ENCODE measurements at regions not wholly inside any gene's neighbourhood (a gene's known extent, or its start where the extent isn't known, plus 50 kb on each side); places are given as distances from the start of the nearest gene placed in this dataset.

DNA sequence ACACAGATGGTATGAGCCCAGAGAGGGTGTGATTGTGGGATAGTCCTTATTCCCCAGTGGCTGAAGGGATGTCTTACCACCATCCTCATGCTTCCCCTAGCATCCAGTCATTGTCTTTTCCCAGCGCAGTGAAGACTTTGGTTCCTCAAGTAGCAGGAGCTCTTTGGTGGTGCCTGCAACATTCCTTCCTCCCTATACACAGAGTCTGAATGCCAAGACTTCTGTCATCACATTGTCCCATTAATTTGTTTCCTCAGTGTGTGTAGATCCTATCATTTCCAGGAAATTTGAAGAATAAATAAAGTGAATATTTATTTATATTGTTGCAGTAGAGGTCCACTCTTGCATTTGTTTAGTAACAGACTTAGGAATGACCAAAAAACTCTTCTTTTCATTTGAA is 147.2 kb downstream of the DACT1 start:
- no peak for DNase-seq

DNA sequence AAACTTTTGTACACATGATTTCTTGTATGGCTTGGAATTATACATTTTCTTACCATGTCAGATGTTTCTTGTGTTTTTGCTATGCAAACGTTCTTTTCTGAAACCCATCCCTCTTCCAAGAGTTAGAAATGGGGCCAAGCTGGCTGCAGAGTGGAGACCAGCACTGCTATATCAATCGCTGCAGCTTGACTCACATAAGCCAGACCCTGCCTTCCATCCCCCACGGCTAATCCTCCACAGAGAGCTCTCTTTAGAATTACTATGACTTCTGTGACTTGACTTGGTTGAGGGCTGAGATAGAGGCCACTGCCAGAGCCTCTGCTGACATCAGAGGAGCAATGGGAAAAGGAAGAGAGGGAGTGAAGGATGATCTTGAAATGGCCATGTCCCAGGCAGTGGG is 147.9 kb downstream of the DACT1 start:
- DNase-seq = no peak

DNA sequence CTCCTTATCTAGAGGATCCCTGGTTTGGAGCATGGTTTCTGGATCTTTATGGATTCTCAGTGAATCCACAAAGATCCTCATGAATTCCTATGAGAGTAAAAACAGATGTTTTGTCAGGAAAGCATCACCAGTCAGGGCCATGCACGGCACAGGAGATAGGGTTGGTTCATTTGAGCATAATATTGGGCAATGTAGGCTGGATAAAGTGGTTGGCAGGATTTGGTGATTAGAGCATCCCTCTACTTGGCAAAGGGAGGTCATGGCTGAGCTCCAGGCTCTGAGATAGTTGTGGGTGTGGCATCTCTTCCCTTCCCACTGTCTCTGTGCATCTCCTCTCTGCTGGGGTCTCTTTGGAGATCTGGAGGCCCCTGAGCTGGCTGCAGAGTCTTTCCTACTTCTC is 149.8 kb downstream of the DACT1 start:
- DNase-seq = no peak

DNA sequence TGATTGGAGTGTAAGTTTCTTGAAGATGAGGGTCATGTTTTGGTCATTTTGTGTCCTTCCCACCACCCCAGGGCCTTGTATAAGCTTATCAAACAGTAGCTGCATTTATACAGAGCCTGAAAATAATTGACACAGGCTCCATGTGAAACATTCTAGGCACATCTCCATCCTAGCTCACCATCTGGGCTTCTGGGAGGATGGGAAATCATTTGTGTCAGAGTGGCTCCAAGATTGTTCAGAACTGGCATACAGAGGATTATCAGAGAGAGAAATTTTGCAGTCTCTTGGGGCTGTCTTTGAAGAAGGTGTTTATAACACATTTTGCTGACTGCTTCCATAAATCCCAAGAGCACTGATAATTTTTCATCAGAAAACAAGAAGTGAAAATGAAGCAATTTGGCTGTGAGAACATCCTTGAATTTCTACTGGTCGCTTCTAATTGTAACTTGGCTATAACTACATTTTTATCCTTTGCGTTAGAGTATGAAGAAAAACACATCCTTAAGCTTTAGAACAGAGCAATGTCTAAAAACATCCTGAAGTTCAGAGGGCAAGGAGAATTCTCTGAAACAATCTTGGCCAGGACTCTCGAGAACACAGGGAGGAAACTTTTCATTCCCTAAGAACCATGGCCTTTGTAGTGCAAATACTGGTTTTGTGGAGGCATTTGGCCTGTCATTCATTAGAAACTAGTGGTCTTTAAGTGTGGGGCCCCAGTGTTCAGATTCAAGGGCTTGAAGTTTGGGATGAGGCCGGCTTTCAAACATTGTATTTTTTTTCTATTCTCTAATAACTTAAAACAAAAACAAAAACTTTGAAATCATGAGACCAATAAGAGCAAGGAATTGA is 151.1 kb downstream of the DACT1 start:
- no peak for DNase-seq

DNA sequence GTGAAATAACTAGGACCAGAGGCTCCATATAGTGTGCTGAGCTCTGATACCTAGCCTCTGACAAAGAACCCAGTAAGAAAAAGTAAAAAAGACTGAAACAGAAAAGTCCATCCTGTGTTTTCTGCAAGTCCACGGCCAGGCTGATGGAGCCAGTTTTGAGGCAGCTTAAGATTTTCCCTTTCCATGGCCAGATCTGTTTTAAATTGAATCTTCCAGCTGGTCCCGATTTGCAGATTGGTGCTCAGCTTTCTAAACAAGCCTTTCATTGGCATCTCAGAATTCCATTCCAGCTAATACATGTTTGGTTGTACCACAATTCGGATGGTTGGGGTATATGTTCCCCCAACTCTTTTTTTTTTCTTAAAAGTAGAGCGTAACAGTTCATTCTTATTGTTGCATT is 152.0 kb downstream of the DACT1 start:
- DNase-seq = no peak

DNA sequence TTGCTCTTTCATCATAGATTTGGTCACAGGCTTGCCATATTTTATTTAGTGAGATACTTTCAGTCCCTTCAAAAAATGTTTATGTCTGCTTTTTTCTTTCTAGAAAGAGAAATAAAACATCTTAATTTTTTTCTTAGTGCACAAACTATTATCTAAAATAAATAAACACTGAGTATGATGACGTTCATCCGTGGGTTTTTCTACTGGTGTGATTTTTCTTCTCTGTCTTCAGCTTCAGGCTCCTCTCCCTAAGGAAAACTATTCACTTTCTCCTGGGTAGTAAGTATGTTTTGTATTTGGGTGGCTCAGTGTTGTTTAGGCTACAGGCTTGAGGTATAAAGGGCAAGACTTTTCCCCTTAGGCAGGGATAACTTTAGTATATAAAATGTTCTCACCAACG is 154.7 kb downstream of the DACT1 start:
- no peak for DNase-seq

DNA sequence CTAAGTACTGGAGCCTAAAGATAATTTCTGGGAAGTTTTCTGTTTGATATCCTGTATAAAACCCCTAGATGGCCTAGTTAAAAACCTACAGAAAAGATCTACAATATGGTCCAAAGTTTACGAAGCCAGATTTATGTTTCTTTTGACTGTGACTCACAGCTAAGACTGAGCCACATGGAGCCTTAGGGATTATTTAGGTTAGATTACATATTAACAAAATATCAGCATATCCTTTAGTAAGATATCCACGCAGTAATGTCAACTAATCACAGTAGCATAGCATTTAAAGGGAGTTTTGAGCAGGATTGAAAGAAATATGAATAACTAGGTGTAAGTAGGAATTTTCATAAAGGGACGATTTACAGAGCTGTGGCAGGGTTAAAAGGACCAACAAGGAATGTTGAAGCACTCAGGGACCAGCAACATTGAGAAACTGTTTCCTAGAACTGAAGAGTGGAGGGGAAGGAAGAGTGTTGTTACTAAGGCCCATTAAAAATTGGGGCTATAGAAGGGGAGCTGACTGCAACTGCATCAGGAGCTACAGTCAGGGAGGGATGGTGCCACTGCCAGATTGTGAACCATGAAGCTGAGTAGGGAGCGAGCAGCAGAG is 155.5 kb downstream of the DACT1 start:
- no peak for DNase-seq

DNA sequence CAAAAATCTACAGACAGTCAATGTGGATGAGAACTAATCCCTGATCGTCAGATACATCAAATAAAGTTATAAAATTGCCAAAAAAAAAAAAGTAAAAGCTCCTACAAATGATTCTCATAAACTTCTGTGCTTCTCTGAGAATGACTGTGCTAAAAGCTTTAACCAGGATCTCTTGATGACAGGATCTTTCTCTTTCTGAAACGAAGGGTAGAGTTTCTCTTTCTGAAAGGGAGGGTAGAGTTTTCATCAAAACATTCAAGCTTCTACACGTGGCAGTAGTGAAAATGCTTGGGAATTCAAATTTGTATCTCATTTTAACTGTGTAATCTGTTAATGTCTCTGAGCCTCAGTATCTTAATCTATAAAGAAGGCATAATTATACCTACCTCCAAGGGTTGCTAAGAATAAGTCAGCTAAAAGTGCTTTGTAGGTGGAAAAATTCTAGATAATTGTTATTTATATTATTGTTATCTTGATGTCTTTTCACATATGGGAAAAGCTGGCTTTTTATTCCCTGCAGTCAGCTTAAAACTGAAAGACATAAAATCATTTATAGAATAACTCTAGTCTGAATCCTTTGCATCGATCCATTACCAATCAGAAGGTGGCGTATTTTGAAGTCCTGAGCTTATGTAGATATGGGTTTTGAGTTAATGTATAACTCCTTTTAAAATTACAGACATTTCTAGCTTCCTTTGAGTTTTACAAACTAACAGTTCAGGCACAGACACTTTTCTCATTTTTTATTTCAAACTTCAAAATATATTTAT is 157.4 kb downstream of the DACT1 start:
- no peak for DNase-seq

DNA sequence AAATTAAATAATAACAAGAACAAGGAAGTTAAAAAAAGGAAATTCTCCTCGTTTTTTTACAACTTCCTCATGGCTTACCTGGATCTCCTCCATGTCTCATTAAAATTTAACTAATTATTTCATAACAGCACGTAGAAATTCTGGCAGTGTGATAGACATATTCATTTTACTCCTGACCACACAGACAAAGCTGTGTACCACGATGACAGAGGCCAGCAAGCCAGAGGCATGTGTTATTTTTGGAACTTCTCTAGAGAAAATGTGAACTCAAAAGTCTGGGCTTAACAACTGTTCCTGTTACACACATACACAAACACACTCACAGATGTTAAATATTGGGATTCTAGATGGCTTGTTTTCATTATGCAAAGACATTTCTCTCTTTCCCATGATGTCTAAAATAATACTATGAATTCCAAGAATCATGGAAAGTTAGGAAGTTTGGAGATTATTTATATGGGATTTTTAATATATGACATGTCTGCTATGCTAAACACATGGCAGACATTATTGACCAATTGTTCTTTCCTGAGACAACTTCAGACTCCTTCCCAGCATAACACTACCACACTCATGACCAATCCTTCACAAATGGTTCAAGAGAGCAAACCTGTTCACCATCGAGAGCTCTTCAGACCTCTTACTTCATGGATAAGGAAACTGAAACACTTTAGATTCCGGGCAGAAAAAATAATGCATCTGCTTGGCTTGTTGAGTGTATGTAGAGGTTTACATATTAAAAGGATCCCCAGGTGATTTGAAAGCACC is 158.7 kb downstream of the DACT1 start:
- no peak for DNase-seq

DNA sequence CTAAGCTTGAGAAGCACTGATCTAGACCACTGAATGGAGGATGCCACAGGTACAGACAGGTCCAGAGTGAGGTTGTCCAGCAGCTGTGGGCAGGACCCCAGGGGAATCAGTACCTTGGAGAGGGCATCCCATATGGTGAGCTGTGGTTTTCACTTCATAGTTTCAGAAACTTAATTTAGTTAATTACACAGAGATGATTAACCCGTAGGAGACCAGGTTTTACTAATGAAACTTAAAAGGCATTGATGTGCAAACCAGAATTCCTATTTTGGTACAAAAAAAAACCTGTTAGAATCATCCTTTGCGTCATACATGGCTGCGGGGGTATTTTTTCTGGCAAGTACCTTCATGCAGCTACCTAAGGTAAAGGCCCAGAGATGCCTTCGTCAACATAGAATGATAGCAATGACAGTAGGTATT is 159.3 kb downstream of the DACT1 start:
- DNase-seq = no peak

DNA sequence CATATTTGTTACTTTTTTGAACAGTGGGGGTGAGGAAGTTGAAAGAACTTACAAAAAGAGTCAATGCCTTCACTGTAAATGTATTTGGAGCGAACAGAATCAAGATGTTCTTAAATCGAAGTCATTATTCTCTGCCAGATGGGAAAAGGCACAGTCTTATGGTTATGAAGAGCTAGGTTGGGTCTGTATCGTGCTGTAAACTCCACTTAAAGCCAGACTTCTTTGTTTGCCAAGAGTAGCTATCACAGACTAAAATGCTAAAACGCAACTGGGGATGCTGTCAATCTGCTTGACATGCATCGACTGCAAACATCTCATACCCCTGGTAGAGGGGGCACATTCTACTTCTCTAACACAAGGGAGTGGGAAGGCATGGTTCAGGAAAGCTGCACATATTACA is 160.4 kb downstream of the DACT1 start:
- DNase-seq = no peak

DNA sequence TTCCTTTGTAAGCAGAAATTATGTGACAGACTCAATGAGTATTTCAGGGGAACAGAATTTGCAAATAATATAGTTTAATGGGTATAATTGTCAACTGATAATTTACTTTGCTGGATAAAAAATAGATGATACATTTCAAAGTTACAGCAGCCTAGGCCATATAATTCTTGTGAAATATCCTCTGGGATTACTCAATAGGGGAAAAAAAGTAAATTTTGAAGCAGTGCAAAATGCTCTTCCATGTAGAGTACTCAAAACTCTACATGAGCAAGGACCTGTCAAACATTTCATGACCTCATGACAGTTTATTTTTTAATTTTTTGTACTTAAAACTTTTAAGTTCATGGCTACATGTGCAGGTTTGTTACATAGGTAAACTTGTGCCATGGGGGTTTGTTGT is 163.3 kb downstream of the DACT1 start:
- DNase-seq = no peak

DNA sequence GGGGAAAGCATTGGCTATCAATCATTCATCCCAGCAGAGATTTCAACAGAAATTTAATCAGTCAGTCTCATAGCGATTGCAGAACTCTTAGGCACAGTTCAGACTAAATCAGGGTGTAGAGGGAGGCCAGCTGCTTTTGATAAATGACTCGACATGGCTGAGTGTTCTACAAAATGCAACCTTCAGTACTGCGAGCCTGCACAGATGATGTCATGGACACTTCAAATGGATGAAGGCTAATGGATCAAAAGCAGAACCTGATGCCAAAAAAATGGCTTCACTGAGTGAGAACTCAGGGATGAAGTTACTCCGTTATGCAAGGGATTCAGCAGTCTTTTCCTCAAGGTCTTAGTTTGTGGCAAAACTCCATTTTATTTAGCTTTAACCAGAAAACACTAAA is 167.3 kb downstream of the DACT1 start:
- DNase-seq = peak; percentile 72

DNA sequence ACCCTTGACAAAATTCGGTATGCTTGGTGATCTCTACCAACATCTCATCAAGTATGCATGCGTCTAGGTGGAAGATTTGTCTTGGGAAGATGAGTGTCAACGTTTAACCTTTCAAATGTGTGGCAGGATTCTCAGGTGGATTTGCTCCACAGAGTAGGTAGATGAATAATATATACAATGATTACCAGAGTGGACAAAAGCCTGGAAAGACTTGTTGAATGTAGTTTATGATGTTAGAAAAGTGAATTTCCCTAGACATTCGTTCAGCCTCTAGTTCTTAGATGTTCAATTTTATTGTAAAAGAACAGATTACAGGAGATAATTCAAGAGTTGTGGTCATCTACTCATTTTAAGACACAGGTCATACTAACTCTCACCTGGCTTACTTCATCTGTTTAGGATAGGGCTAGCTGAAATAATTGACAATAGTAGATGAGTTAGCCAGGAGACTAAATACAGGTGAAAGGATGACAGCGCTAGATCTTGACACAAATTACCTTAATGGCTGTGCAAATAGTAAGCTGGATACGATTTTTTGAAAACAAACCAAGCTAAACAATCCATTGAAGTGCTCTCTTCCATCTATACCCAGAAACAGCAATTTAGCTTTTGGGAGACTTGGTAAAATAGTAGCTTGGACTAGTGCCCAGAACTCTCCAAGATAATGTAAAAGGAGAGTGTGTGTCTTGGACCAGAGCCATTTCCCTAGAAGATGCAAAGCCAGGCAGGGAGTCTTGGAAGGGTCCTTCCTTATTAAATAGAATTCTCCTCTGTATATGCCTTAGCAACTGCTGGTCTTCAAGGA is 168.0 kb downstream of the DACT1 start:
- DNase-seq = peak; percentile 95

DNA sequence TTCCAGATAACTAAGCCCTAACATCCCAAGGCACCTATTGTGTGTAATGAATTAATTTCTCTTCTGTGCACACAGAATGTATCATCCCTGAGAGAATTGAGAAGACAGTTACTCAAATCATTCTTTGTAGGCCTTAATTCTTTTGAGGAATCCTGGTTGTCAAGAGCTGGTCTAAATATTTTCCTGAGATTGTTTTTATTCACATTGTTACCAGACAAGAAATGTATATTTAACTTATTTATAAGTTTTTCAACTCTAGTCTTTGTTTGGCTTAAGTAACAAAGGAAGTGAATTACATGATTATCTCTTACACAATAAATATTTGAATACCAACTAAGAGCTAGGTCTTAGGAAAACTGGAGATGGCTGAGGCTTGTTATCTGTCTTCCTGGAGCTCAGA is 169.4 kb downstream of the DACT1 start:
- DNase-seq = no peak

DNA sequence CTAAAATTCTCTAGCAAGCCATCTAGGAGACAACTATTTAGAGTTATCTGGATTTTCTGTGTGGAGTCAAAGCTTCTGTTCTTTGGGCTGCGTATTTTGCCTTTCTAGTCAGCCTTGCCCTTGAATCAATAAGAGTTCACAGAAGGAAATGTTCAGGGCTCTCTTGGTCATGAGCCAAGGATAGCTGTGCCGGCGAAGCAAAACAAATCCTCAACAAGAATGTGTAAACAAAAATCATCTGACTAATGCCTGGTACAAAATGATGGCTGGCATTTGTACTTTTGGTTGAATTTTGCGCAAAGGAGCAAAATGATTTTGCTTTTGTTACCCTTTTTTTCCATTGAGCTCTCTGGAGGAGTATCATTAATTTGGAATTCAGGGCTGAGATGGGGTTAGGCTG is 171.1 kb downstream of the DACT1 start:
- peak; percentile 73 for DNase-seq

DNA sequence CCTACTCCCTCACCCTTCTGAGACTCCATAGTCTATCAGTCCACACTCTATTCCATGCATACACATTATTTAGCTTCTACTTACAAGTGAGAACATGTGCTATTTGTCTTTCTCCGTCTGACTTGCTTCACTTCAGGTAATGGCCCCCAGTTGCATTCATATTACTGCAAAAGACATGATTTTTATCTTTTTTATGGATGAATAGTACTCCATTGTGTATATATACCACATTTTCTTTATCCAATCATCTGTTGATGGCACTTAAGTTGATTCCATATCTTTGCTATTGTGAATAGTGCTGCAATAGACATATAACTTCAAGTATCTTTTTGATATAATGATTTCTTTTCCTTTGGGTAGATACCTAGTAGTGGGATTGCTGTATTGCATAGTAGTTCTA is 171.8 kb downstream of the DACT1 start:
- DNase-seq = no peak

DNA sequence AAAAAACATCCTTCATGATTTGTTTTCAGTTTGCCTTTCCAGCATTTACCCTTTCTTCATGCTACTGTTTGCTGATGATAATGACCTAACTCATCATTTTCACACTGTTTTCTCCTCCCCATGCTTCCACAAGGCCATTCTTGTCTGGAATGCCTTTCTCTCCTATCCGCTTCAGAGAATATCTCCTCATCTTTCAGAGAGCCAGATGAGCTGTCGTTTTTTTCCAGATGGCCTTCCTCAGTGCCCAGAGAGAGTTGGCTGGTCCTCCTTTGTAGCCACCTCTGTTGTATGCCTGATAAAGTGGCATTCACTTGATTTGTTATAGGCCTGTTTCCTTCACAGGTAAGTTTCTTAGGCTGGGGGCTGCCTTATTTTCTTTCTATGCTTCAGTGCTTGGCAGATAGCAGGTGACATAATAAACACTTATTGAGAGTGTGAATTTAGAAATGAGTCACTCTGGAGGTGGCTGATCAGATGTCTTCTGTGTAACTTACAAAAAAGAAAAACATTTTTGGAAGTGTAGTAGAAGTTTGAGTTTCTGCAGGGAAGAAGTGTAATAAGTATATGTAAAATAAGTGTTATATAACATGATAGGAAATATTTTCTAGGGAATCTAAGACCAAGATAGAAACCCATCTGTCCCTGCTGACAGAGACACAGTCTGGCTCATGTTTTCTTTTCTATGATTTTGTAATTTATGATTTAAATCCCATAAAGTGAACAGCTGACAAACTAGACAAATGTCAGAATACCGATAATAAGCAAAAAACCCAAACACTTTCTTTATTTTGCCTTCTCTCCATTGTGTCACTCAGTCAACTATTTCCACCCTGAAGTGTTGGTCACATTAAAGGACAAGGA is 174.5 kb downstream of the DACT1 start:
- DNase-seq = no peak

DNA sequence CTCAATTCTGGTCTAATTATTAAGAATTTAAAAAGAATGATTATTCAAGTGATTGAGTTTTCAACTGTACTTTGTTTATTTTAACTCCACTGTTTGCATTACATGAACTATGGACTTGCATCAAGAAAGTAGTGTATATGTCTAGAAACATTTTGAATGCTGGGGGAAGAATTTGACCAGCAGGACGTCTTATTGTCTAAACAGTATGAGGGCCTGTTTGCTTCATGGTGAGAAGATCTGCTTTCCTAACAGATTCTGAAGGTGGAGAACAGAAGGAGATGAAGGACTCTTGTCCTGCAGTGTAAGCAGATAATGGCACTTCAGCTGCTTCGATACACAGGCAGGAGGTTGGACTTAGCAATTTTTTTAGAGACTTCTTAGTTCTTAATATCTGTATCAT is 176.0 kb downstream of the DACT1 start:
- no peak for DNase-seq

DNA sequence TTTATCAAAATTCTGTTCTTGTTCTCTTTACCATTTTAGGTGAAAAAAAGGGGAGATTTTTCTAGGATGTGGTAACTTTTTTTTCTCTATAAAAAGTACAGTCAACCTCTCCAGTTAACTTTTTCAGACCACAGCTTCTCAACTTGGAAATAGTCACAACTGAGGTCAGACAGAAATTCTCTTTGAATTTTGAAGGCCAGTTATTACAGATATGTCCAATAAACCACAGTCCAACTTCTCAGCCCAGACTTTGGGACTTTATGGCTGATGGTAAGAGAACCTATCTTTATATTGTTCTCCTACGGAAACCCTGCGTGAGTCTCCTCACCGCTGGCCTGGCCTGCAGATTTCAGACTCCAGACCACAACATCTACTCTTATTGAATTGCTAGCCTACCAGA is 176.7 kb downstream of the DACT1 start:
- no peak for DNase-seq

DNA sequence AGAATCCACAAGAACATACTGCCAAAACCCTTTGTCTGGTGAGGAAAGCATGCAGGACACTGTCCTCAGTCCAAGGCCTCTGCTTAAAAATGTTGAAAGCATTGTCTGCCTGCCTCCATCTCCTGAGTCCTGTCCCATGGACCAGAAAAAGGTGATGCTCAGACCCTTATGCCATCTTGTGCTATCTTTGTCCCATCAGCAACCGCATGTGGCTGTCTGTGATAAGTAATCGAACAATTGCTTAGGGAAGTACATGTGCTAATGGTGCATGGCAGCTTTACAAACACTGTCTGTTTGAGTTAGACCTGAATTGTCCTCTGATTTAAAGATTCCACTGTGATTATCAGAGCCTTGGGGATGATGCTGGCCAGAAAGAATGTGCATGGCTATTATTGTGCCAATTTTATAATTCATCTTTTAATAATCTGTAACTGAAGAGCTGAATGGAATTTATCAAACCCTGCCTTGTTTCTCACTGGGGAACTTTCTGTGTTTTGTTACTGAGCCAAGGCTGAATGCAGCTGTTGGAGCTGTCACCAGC is 177.5 kb downstream of the DACT1 start:
- DNase-seq = peak; percentile 16
